HepG2 (cell line): ENCODE measurements at regions not wholly inside any gene's neighbourhood (a gene's known extent, or its start where the extent isn't known, plus 50 kb on each side); places are given as distances from the start of the nearest gene placed in this dataset.

ENCODE experiments used
- ATAC-seq: fragments of 200-7000 bp; cut with Tn5 transposase; 3 replicates; pipeline ENCODE4 v1.9.1; 2020; ENCODE audit warnings: mild to moderate bottlenecking, moderate library complexity
- BruUV-seq: library from RNA; stranded (reverse); fragments of 400-500 nt; replicated peaks from 2 replicates; lab custom pipeline; 2021; lab: Mats Ljungman, UMichigan
- CTCF ChIA-PET: fragments of 300-600 bp; formaldehyde crosslinking; extraction: SDS; loops from one replicate; lab custom pipeline; 2021; ENCODE audit warnings: low total read pairs, inconsistent platforms, low intra/inter-chr PET ratio; lab: Yijun Ruan, JAX
- POLR2A ChIA-PET: fragments of 350-600 bp; sonication (Branson Sonifier 250); formaldehyde crosslinking; loops from one replicate; lab custom pipeline; 2020; ENCODE audit warnings: antibody characterized with exemption, inconsistent platforms; lab: Yijun Ruan, JAX
- DNase-seq: peaks from one replicate; pipeline ENCODE4 v3.0.0-alpha.2; 2015; ENCODE audit warnings: low spot score
- FAIRE-seq: peaks from 3 replicates; lab custom pipeline; 2011; peaks lifted over from hg19 to GRCh38; lab: Jason Lieb, UNC
- H2AFZ ChIP-seq: one replicate; pipeline ENCODE4 v1.6.1; 2011; ENCODE audit warnings: low read length, inconsistent platforms
- H3K27ac ChIP-seq: fragments of 300-600 bp; 3 replicates; pipeline ENCODE4 v1.8.0; 2011; ENCODE audit warnings: mixed run types, mild to moderate bottlenecking, mixed read lengths, low read length, inconsistent platforms; ENCODE audit not compliant: insufficient read depth; ENCODE audit errors: extremely low read length
- H3K27me3 ChIP-seq, 2 experiments: fragments of 200-600 bp in 1 of 2; 2 replicates in 1 of 2; 3 replicates in 1 of 2; pipeline versions ENCODE4 v1.6.0 to v1.8.0; 2011; ENCODE audit warnings: low read length in 2 of 2, mild to moderate bottlenecking in 2 of 2, moderate library complexity in 2 of 2, inconsistent platforms in 1 of 2; ENCODE audit not compliant: insufficient read depth in 2 of 2, control insufficient read depth in 1 of 2
- H3K36me3 ChIP-seq, 2 experiments: fragments of 200-600 bp in 1 of 2; replicated peaks in 1 of 2; 2 replicates in 1 of 2; 3 replicates in 1 of 2; pipeline versions ENCODE4 v1.5.1 to v1.8.0; 2011; ENCODE audit warnings: low read length in 2 of 2, inconsistent platforms in 1 of 2; ENCODE audit not compliant: insufficient read depth in 2 of 2, control insufficient read depth in 1 of 2
- H3K4me1 ChIP-seq: 2 replicates; pipeline ENCODE4 v1.5.1; 2012; ENCODE audit warnings: low read length, inconsistent platforms; ENCODE audit not compliant: insufficient read depth
- H3K4me2 ChIP-seq: 2 replicates; pipeline ENCODE4 v1.6.0; 2011; ENCODE audit warnings: low read depth, low read length, inconsistent platforms
- H3K4me3 ChIP-seq, 3 experiments: fragments of 200-600 bp in 1 of 3; sonication (generic), shearing (Covaris generic) in 1 of 3; replicated peaks in 1 of 3; 2 replicates each; pipeline ENCODE4 v1.5.1; 2011 to 2016; ENCODE audit warnings: low read length in 3 of 3, inconsistent platforms in 2 of 3, low read depth in 2 of 3, mild to moderate bottlenecking in 2 of 3, control low read depth in 1 of 3, mixed read lengths in 1 of 3; ENCODE audit not compliant: insufficient read depth in 1 of 3
- H3K79me2 ChIP-seq: one replicate; pipeline ENCODE4 v1.6.1; 2011; ENCODE audit warnings: low read length, inconsistent platforms; ENCODE audit not compliant: insufficient read depth
- H3K9ac ChIP-seq: 2 replicates; pipeline ENCODE4 v1.6.0; 2011; ENCODE audit warnings: mild to moderate bottlenecking, low read depth, low read length, inconsistent platforms; ENCODE audit not compliant: insufficient read depth
- H3K9me3 ChIP-seq: 2 replicates; pipeline ENCODE4 v1.5.1; 2012; ENCODE audit warnings: mild to moderate bottlenecking, low read length
- H4K20me1 ChIP-seq: 2 replicates; pipeline ENCODE4 v1.6.0; 2011; ENCODE audit warnings: inconsistent platforms, mild to moderate bottlenecking, low read length, moderate library complexity; ENCODE audit not compliant: insufficient read depth
- ARNTL ChIP-seq: sonication (generic); formaldehyde crosslinking; IDR thresholded peaks from 2 replicates; pipeline ENCODE4 v1.4.0; 2020; ENCODE audit warnings: mild to moderate bottlenecking, missing genetic modification reagents
- MLLT10 ChIP-seq: sonication (generic); formaldehyde crosslinking; IDR thresholded peaks from 2 replicates; pipeline ENCODE4 v1.4.0; 2020; ENCODE audit warnings: missing genetic modification reagents
- TFDP2 ChIP-seq: sonication (generic); formaldehyde crosslinking; IDR thresholded peaks from 2 replicates; pipeline ENCODE4 v1.4.0; 2020; ENCODE audit warnings: missing genetic modification reagents
- ZNF784 ChIP-seq: sonication (generic); formaldehyde crosslinking; IDR thresholded peaks from 2 replicates; pipeline ENCODE4 v1.5.1; 2020; ENCODE audit warnings: missing genetic modification reagents, mild to moderate bottlenecking, borderline replicate concordance
- WGBS: methylation state at CpG from one replicate; pipeline ENCODE4 v1.1.6; 2017; ENCODE audit warnings: low lambda C conversion rate; 5-methylcytosine and 5-hydroxymethylcytosine counted together
- in situ Hi-C: cut with HindIII; loops from 2 replicates; pipeline ENCODE4 v1.10.0; 2017; ENCODE audit warnings: low pct_unique_long_range_greater_than_20kb; ENCODE audit not compliant: extremely low pct_ligation_motif_present
- intact Hi-C: fragments of 100-400 bp; cut with micrococcal nuclease; formaldehyde crosslinking; loops from one replicate; pipeline ENCODE4 v1.10.0; 2022; ENCODE audit not compliant: unreplicated experiment
- TF ChIP-seq, protein P1 (sequence below): sonication (generic); formaldehyde crosslinking; IDR thresholded peaks from 2 replicates; pipeline ENCODE4 v1.4.0; 2020; ENCODE audit warnings: mild to moderate bottlenecking, missing genetic modification reagents

DNA sequence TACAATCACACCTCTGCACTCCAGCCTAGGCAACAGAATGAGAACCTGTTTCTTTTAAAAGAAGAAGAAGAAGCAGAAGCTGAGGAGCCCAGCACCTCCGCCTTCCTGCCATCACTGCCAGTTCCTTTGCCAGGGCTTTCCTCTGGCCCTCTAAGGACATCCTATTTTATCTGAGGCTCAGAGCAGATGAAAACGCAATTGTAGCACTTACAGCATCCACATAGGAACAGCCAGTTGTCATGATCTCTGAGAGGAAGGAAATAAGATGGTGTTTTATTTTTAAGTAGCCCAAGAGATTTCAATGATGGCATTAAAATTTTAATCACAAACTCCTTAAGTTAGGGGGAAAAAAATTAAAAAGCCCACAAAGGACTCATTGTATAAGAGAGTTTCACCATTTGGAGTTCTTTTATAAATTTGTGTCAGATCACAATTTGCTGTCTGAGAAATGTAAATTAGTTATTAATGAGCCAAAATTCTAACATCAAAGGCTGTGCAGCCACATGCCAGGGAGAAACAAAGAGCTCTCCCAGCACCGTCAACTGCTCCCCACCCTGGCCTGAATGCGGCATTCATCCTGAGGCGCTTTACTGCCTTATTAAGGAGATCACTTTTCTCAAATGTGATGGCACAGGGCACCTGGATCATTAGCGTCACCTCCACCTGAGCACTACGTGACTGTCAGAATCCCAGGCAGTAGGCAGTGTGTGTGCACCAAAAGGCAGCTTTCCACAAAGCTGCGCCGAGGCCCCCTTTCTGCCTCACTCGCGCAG lies 393.0 kb downstream of the FOXO1 start:
- H3K4me3 ChIP-seq, result no peak overlapping the region
- H3K27me3 ChIP-seq, result peaks cover 0 to 4% of the 10 kb centered on the region in 2 experiments; a peak in 2 of 5 replicates
- 84% methylated on average over 8 of the region's 11 CpGs for WGBS
- no peak overlapping the region for H3K27ac ChIP-seq
- in situ Hi-C loops (no loop called here), intact Hi-C loops (no loop called here)
- H3K4me1 ChIP-seq, result peaks cover 14% of the 10 kb centered on the region
- no peak overlapping the region for H2AFZ ChIP-seq
- H3K36me3 ChIP-seq, result no peaks in the 10 kb centered on the region
- DNase-seq (no peak), ATAC-seq (no peak), FAIRE-seq (no peak)
- no TSS peak for BruUV-seq
- H4K20me1 ChIP-seq, result no peaks in the 10 kb centered on the region
- ChIA-PET CTCF (no interaction called here), POLR2A (no interaction called here)
- no peaks in the 10 kb centered on the region for H3K79me2 ChIP-seq
- no peak overlapping the region for H3K9ac ChIP-seq
- no peak overlapping the region for H3K4me2 ChIP-seq
- TF ChIP-seq ZNF784 (CRISPR knock-in tag), result no peak
- TF ChIP-seq ARNTL (CRISPR knock-in tag), result no peak
- TF ChIP-seq TFDP2 (CRISPR knock-in tag), result no peak
- no peak for TF ChIP-seq MLLT10 (CRISPR knock-in tag)
- TF ChIP-seq, protein P1, sequence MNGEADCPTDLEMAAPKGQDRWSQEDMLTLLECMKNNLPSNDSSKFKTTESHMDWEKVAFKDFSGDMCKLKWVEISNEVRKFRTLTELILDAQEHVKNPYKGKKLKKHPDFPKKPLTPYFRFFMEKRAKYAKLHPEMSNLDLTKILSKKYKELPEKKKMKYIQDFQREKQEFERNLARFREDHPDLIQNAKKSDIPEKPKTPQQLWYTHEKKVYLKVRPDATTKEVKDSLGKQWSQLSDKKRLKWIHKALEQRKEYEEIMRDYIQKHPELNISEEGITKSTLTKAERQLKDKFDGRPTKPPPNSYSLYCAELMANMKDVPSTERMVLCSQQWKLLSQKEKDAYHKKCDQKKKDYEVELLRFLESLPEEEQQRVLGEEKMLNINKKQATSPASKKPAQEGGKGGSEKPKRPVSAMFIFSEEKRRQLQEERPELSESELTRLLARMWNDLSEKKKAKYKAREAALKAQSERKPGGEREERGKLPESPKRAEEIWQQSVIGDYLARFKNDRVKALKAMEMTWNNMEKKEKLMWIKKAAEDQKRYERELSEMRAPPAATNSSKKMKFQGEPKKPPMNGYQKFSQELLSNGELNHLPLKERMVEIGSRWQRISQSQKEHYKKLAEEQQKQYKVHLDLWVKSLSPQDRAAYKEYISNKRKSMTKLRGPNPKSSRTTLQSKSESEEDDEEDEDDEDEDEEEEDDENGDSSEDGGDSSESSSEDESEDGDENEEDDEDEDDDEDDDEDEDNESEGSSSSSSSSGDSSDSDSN (CRISPR knock-in tag), result no peak
- H3K9me3 ChIP-seq, result no peaks in the 10 kb centered on the region
